ENCODE measurements at regions not wholly inside any gene's neighbourhood (a gene's known extent, or its start where the extent isn't known, plus 50 kb on each side); places are given as distances from the start of the nearest gene placed in this dataset.

GRCh38 chr15:31869686-31870307 lies 160.5 kb upstream of the CHRNA7 start:
- Mint-ChIP-seq H3K36me3 (ENCODE audit: low read depth) (no peaks in the 10 kb centered on the region), H3K27me3 (peaks cover 15% of the 10 kb centered on the region), H3K4me1 (peaks cover 11% of the 10 kb centered on the region), H3K4me3 (peak overlapping the region; percentile 80), H3K27ac (peak overlapping the region; percentile 24)
- no peaks in the 10 kb centered on the region for H3K9me3 ChIP-seq (ENCODE audit: control insufficient read depth, low read length, poor library complexity, severe bottlenecking)
- no peak for DNase-seq
- ATAC-seq, result no peak

GRCh38 chr15:31870328-31871165 lies 159.8 kb upstream of the CHRNA7 start, which contains the start of gene OTUD7A:
TSS of gene OTUD7A (minus strand) at chr15:31870673.
- no peaks in the 10 kb centered on the region for H3K9me3 ChIP-seq (ENCODE audit: control insufficient read depth, low read length, poor library complexity, severe bottlenecking)
- Mint-ChIP-seq H3K4me3 (peak within 1 kb of the TSS; percentile 86), H3K36me3 (ENCODE audit: low read depth) (no peaks in the 10 kb centered on the region), H3K4me1 (peaks cover 11% of the 10 kb centered on the region), H3K27me3 (peaks cover 9% of the 10 kb centered on the region), H3K27ac (peak within 1 kb of the TSS; percentile 24)
- DNase-seq (peak; percentile 79 to 84 (median 80)), ATAC-seq (peak; percentile 91)

DNA sequence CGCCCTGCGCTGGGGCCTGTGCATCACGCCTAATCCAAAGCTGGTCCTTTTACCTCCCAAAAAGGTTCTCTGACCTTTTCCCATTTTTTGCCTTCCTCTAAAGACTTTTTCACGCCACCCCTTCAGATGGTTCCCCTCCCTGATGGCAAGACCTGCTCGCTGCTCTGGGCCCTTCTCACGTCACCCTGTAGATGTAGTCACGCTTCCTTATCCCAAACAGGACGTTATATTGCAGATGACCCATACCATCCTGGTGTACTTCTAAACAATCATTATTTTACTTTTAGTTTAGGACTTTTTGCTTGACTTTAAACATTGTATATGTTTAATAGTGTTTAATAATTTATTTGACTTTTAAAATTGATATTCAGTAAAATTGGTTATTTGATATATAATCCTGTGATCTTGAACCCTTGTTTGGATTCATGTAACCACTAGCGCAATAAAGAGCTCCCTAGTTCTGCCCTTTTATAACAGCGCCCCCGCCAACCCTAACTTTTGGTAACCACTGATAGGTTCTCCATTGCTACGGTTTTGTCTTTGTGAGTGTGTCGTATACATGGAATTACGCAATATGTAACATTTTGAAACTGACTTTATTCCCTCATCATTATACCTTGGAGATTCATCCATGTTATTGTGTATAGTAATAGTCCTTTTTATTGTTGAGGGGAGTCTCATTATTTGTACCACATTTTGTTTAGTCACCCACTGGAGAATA lies 159.0 kb upstream of the CHRNA7 start:
- DNase-seq (no peak), ATAC-seq (no peak)
- peak overlapping the region; percentile 6 for H3K27ac Mint-ChIP-seq
- H3K4me1 Mint-ChIP-seq, result peaks cover 11% of the 10 kb centered on the region
- peak overlapping the region; percentile 86 for H3K4me3 Mint-ChIP-seq
- H3K9me3 ChIP-seq (ENCODE audit: control insufficient read depth, low read length, poor library complexity, severe bottlenecking), result no peaks in the 10 kb centered on the region
- H3K36me3 Mint-ChIP-seq (ENCODE audit: low read depth), result no peaks in the 10 kb centered on the region
- peaks cover 7% of the 10 kb centered on the region for H3K27me3 Mint-ChIP-seq

DNA sequence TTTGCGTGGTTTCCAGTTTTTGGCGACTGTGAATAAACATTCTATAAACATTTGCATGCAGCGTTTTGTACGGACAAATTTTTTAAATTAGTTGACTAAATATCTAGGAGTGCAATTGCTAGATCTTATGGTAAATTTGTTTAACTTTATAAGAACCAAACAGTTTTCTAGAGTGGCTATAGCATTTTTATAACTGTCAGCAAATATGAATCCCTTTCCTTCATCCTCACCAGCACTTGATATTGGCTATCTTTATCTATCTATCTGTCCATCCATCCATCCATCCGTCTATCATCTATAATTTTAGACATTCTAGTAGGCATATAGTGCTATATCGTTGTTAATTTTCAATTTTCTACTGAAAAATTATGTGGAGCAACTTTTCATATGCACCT lies 158.4 kb upstream of the CHRNA7 start:
- H3K27ac Mint-ChIP-seq, result no peak overlapping the region
- DNase-seq (no peak), ATAC-seq (no peak)
- H3K27me3 Mint-ChIP-seq, result peaks cover 8% of the 10 kb centered on the region
- no peaks in the 10 kb centered on the region for H3K9me3 ChIP-seq (ENCODE audit: control insufficient read depth, low read length, poor library complexity, severe bottlenecking)
- H3K4me1 Mint-ChIP-seq, result peaks cover 11% of the 10 kb centered on the region
- peak overlapping the region; percentile 86 for H3K4me3 Mint-ChIP-seq
- no peaks in the 10 kb centered on the region for H3K36me3 Mint-ChIP-seq (ENCODE audit: low read depth)

DNA sequence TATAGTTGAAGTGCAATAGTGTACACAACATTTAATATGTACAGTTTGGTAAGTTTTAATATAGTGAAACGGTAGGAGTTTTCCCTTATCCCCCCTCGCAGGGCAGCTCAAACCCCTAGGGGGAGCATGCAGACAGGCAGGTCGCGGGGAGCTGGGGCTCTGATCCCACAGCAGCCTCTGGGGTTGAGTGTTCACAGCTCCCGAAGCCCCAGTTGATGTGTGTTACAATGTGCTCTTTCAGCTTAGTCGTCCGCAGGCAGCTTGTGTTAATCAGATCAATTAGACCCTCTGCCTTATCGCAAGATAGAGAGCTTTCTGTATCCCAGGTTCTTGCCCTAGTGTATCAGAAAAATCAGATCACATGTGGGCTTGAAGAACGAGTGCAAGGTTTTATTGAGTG lies 143.1 kb upstream of the CHRNA7 start:
- Mint-ChIP-seq H3K4me1 (no peaks in the 10 kb centered on the region), H3K36me3 (ENCODE audit: low read depth) (no peaks in the 10 kb centered on the region), H3K27ac (no peak overlapping the region), H3K4me3 (no peak overlapping the region), H3K27me3 (peaks cover 42% of the 10 kb centered on the region)
- peaks cover 3% of the 10 kb centered on the region for H3K9me3 ChIP-seq (ENCODE audit: control insufficient read depth, low read length, poor library complexity, severe bottlenecking)
- DNase-seq (no peak), ATAC-seq (no peak)

DNA sequence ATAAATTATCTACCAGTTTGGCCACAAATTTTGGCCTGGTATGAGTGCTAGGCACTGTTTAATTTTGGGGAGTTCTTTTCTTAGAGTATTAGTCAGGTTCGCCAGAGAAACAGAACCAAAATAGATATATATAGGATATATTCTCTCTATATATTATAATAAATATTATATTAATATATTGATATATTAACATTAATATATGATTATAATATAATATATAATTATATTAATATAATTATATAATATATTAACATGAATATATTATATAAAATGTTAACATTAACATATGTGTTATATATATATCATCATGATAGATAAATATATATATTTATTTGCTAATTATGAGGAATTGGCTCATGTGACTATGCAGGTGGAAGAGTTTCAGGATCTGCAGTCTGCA lies 137.8 kb upstream of the CHRNA7 start:
- ATAC-seq, result no peak
- no peak overlapping the region for H3K27ac Mint-ChIP-seq
- no peak overlapping the region for H3K4me3 Mint-ChIP-seq
- DNase-seq, result no peak
- H3K9me3 ChIP-seq (ENCODE audit: control insufficient read depth, low read length, poor library complexity, severe bottlenecking), result peaks cover 3% of the 10 kb centered on the region
- no peaks in the 10 kb centered on the region for H3K4me1 Mint-ChIP-seq
- peaks cover 55% of the 10 kb centered on the region for H3K27me3 Mint-ChIP-seq
- H3K36me3 Mint-ChIP-seq (ENCODE audit: low read depth), result no peaks in the 10 kb centered on the region

GRCh38 chr15:31893780-31894179 lies 136.5 kb upstream of the CHRNA7 start:
- Mint-ChIP-seq H3K4me3 (no peak overlapping the region), H3K27ac (no peak overlapping the region), H3K36me3 (ENCODE audit: low read depth) (no peaks in the 10 kb centered on the region), H3K4me1 (no peaks in the 10 kb centered on the region), H3K27me3 (peaks cover 43% of the 10 kb centered on the region)
- no peaks in the 10 kb centered on the region for H3K9me3 ChIP-seq (ENCODE audit: control insufficient read depth, low read length, poor library complexity, severe bottlenecking)
- ATAC-seq (no peak), DNase-seq (no peak)

- H3K27ac Mint-ChIP-seq, result no peak overlapping the region
- ATAC-seq (no peak), DNase-seq (no peak)
- H3K36me3 Mint-ChIP-seq (ENCODE audit: low read depth), result no peaks in the 10 kb centered on the region
- peaks cover 17% of the 10 kb centered on the region for H3K27me3 Mint-ChIP-seq
- H3K4me3 Mint-ChIP-seq, result no peak overlapping the region
- no peaks in the 10 kb centered on the region for H3K9me3 ChIP-seq (ENCODE audit: control insufficient read depth, low read length, poor library complexity, severe bottlenecking)
- no peaks in the 10 kb centered on the region for H3K4me1 Mint-ChIP-seq
Measured at GRCh38 chr15:31897746-31898145, 132.6 kb upstream of the CHRNA7 start.

GRCh38 chr15:31901501-31901900 lies 128.8 kb upstream of the CHRNA7 start:
- H3K9me3 ChIP-seq (ENCODE audit: control insufficient read depth, low read length, poor library complexity, severe bottlenecking), result no peaks in the 10 kb centered on the region
- no peak for ATAC-seq
- Mint-ChIP-seq H3K4me1 (peaks cover 2% of the 10 kb centered on the region), H3K4me3 (no peak overlapping the region), H3K27ac (no peak overlapping the region), H3K36me3 (ENCODE audit: low read depth) (no peaks in the 10 kb centered on the region), H3K27me3 (peaks cover 17% of the 10 kb centered on the region)
- no peak for DNase-seq

DNA sequence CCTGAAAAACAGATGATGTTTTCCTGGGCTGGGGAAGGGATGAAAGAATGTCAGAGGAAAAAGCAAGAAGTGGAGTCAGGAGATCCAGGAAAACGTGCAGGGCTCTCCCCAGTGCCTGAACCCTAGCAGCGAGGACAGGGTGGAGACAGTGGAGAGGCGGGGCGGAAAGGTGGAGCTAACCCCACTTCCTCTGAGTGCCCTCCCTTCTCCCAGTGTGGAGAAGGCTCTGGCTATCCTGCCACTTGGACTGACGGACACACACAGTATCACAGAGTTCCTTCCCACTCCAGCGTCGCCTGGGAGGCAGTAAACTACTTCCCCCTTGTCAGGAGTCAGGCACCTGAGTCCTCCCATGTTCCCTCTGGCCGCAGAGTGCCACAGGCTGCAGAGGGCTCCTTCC lies 125.3 kb upstream of the CHRNA7 start:
- H3K9me3 ChIP-seq (ENCODE audit: control insufficient read depth, low read length, poor library complexity, severe bottlenecking), result no peaks in the 10 kb centered on the region
- Mint-ChIP-seq H3K4me1 (peaks cover 2% of the 10 kb centered on the region), H3K27ac (no peak overlapping the region), H3K36me3 (ENCODE audit: low read depth) (no peaks in the 10 kb centered on the region), H3K4me3 (no peak overlapping the region), H3K27me3 (peaks cover 23% of the 10 kb centered on the region)
- DNase-seq (no peak), ATAC-seq (no peak)

DNA sequence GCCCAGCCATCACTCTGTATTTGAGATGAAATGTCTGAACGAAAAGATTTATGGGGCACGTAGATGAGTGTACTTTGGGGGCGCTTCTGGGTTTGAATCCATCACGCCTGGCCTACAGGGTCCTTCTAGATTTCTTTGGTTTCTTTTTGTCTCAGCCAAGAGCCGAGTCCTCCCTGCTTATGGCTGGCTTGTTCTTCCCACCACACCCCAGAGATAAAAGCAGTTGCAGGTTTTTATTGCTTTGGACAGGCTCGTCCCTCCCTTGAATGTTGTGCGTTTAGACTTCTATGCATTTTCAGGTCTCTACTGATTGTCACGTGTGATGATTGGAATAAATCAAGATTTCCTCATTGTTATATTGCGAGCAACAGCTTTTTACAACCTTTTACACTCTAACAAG lies 104.8 kb upstream of the CHRNA7 start:
- Mint-ChIP-seq H3K27me3 (peaks cover 21% of the 10 kb centered on the region), H3K4me3 (no peak overlapping the region), H3K4me1 (no peaks in the 10 kb centered on the region), H3K27ac (no peak overlapping the region), H3K36me3 (ENCODE audit: low read depth) (no peaks in the 10 kb centered on the region)
- DNase-seq (no peak), ATAC-seq (no peak)
- no peaks in the 10 kb centered on the region for H3K9me3 ChIP-seq (ENCODE audit: control insufficient read depth, low read length, poor library complexity, severe bottlenecking)

DNA sequence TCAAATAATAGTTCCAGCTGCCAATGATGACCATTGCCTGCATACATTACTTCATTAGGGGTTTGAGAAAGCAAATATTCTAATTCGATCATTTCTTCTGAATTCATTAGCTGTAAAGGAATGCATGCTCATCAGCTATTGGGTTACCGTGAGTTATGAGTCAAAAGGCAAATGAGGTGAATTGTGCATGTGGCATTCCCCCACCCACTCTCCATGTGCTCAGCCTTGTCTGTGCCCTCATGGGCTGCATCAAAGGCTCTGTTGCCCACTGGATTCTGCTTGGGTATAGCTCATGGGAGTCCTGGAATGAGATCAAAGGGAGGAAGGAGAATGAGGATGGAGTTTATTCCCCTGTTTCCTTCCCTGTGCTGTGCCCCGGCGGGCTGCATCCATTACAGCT lies 99.3 kb upstream of the CHRNA7 start:
- H3K4me3 Mint-ChIP-seq, result no peak overlapping the region
- no peak overlapping the region for H3K27ac Mint-ChIP-seq
- ATAC-seq (no peak), DNase-seq (no peak)
- no peaks in the 10 kb centered on the region for H3K36me3 Mint-ChIP-seq (ENCODE audit: low read depth)
- H3K27me3 Mint-ChIP-seq, result peaks cover 62% of the 10 kb centered on the region
- H3K9me3 ChIP-seq (ENCODE audit: control insufficient read depth, low read length, poor library complexity, severe bottlenecking), result no peaks in the 10 kb centered on the region
- no peaks in the 10 kb centered on the region for H3K4me1 Mint-ChIP-seq

GRCh38 chr15:31932576-31932975 lies 97.7 kb upstream of the CHRNA7 start:
- ATAC-seq (no peak), DNase-seq (no peak)
- Mint-ChIP-seq H3K27ac (no peak overlapping the region), H3K4me1 (no peaks in the 10 kb centered on the region), H3K36me3 (ENCODE audit: low read depth) (no peaks in the 10 kb centered on the region), H3K27me3 (peaks cover 72% of the 10 kb centered on the region), H3K4me3 (no peak overlapping the region)
- H3K9me3 ChIP-seq (ENCODE audit: control insufficient read depth, low read length, poor library complexity, severe bottlenecking), result no peaks in the 10 kb centered on the region

Measured in T-helper 17 cell (primary cell).